Immature natural killer cell (primary cell): ENCODE measurements at regions not wholly inside any gene's neighbourhood (a gene's known extent, or its start where the extent isn't known, plus 50 kb on each side); places are given as distances from the start of the nearest gene placed in this dataset.

Source experiments
- DNase-seq, 3 donors: peaks; one replicate each; pipeline ENCODE4 v3.0.0; 2022; ENCODE audit warnings: mixed read lengths in 1 of 3
- H3K27ac Mint-ChIP-seq, 6 donors: one replicate each; pipeline ENCODE4 v1.8.0; 2020; ENCODE audit warnings: mixed read lengths in 6 of 6, mild to moderate bottlenecking in 5 of 6, inconsistent platforms in 4 of 6, moderate library complexity in 3 of 6
- H3K27me3 Mint-ChIP-seq, 3 donors: one replicate each; pipeline ENCODE4 v1.8.0; 2020 to 2021; ENCODE audit warnings: low read depth in 3 of 3, mild to moderate bottlenecking in 3 of 3, mixed read lengths in 3 of 3, moderate library complexity in 3 of 3, inconsistent platforms in 1 of 3
- H3K36me3 Mint-ChIP-seq, 3 donors: one replicate each; pipeline ENCODE4 v1.8.0; 2020; ENCODE audit warnings: mixed read lengths in 3 of 3, inconsistent platforms in 2 of 3, mild to moderate bottlenecking in 2 of 3
- H3K4me1 Mint-ChIP-seq, 2 donors: one replicate each; pipeline ENCODE4 v1.8.0; 2020; ENCODE audit warnings: inconsistent platforms in 2 of 2, mild to moderate bottlenecking in 2 of 2, mixed read lengths in 2 of 2, moderate library complexity in 1 of 2
- H3K4me3 Mint-ChIP-seq, 5 donors: one replicate each; pipeline ENCODE4 v1.8.0; 2020; ENCODE audit warnings: mild to moderate bottlenecking in 5 of 5, mixed read lengths in 5 of 5, inconsistent platforms in 3 of 5, moderate library complexity in 3 of 5
- H3K9me3 Mint-ChIP-seq, 6 donors: one replicate each; pipeline ENCODE4 v1.8.0; 2020; ENCODE audit warnings: mild to moderate bottlenecking in 6 of 6, mixed read lengths in 6 of 6, inconsistent platforms in 4 of 6, moderate library complexity in 3 of 6

GRCh38 chr11:11105361-11105760 lies 247.5 kb upstream of the ZBED5 start:
- H3K9me3 Mint-ChIP-seq: peaks cover 0 to 4% (median 0%) of the 10 kb centered on the region in 6 donors
- H3K4me1 Mint-ChIP-seq: no peaks in the 10 kb centered on the region
- H3K36me3 Mint-ChIP-seq: no peaks in the 10 kb centered on the region
- DNase-seq: no peak
- no peak overlapping the region for H3K4me3 Mint-ChIP-seq
- peaks cover 0 to 18% (median 3%) of the 10 kb centered on the region in 3 donors for H3K27me3 Mint-ChIP-seq
- no peak overlapping the region for H3K27ac Mint-ChIP-seq

GRCh38 chr11:11095831-11096723 lies 238.2 kb upstream of the ZBED5 start:
- Mint-ChIP-seq H3K9me3 (peaks cover 0 to 5% (median under 1%) of the 10 kb centered on the region in 6 donors), H3K27me3 (peaks cover 1 to 20% (median 1%) of the 10 kb centered on the region in 3 donors), H3K27ac (no peak overlapping the region), H3K4me1 (no peaks in the 10 kb centered on the region), H3K36me3 (no peaks in the 10 kb centered on the region), H3K4me3 (no peak overlapping the region)
- no peak for DNase-seq

- Mint-ChIP-seq H3K36me3 (no peaks in the 10 kb centered on the region), H3K4me1 (no peaks in the 10 kb centered on the region)
- DNase-seq: no peak
Measured at GRCh38 chr11:11090495-11090894, 232.6 kb upstream of the ZBED5 start.

GRCh38 chr11:11089805-11090204 lies 232.0 kb upstream of the ZBED5 start:
- Mint-ChIP-seq H3K4me1 (no peaks in the 10 kb centered on the region), H3K4me3 (no peak overlapping the region), H3K36me3 (no peaks in the 10 kb centered on the region), H3K27me3 (peaks cover 1 to 11% (median 2%) of the 10 kb centered on the region in 3 donors), H3K9me3 (peaks cover 0 to 7% (median 2%) of the 10 kb centered on the region in 6 donors), H3K27ac (no peak overlapping the region)
- DNase-seq: no peak

More at GRCh38 chr11:11090495-11090894, 232.6 kb upstream of the ZBED5 start:
- Mint-ChIP-seq H3K9me3 (peaks cover 0 to 7% (median 2%) of the 10 kb centered on the region in 6 donors), H3K27me3 (peaks cover 1 to 11% (median 2%) of the 10 kb centered on the region in 3 donors), H3K27ac (no peak overlapping the region), H3K4me3 (no peak overlapping the region)

- Mint-ChIP-seq H3K36me3 (no peaks in the 10 kb centered on the region), H3K27ac (no peak overlapping the region), H3K27me3 (peaks cover 5 to 6% (median 5%) of the 10 kb centered on the region in 3 donors), H3K9me3 (peaks cover 0 to 7% (median 2%) of the 10 kb centered on the region in 6 donors), H3K4me3 (no peak overlapping the region), H3K4me1 (no peaks in the 10 kb centered on the region)
- no peak for DNase-seq
Measured at GRCh38 chr11:11086979-11087378, 229.1 kb upstream of the ZBED5 start.

- H3K9me3 Mint-ChIP-seq: peaks cover 0 to 3% (median 0%) of the 10 kb centered on the region in 6 donors
Measured at GRCh38 chr11:11085580-11085979, 227.7 kb upstream of the ZBED5 start.

GRCh38 chr11:11084337-11084736 lies 226.5 kb upstream of the ZBED5 start:
- no peak overlapping the region for H3K4me3 Mint-ChIP-seq
- H3K4me1 Mint-ChIP-seq: no peaks in the 10 kb centered on the region
- H3K9me3 Mint-ChIP-seq: peaks cover 0 to 2% (median 0%) of the 10 kb centered on the region in 6 donors
- H3K27me3 Mint-ChIP-seq: peaks cover 6 to 11% (median 6%) of the 10 kb centered on the region in 3 donors
- no peak for DNase-seq
- no peak overlapping the region for H3K27ac Mint-ChIP-seq
- no peaks in the 10 kb centered on the region for H3K36me3 Mint-ChIP-seq

More at GRCh38 chr11:11085580-11085979, 227.7 kb upstream of the ZBED5 start:
- no peaks in the 10 kb centered on the region for H3K4me1 Mint-ChIP-seq
- H3K4me3 Mint-ChIP-seq: no peak overlapping the region
- peaks cover 2 to 8% (median 5%) of the 10 kb centered on the region in 3 donors for H3K27me3 Mint-ChIP-seq
- H3K36me3 Mint-ChIP-seq: no peaks in the 10 kb centered on the region
- H3K27ac Mint-ChIP-seq: no peak overlapping the region
- DNase-seq: no peak

GRCh38 chr11:11083441-11083840 lies 225.6 kb upstream of the ZBED5 start:
- peaks cover 6 to 11% (median 7%) of the 10 kb centered on the region in 3 donors for H3K27me3 Mint-ChIP-seq
- H3K4me1 Mint-ChIP-seq: no peaks in the 10 kb centered on the region
- H3K9me3 Mint-ChIP-seq: peaks cover 0 to 2% (median 0%) of the 10 kb centered on the region in 6 donors

GRCh38 chr11:11082646-11083045 lies 224.8 kb upstream of the ZBED5 start:
- no peak for DNase-seq
- H3K4me1 Mint-ChIP-seq: no peaks in the 10 kb centered on the region
- H3K4me3 Mint-ChIP-seq: no peak overlapping the region
- no peak overlapping the region for H3K27ac Mint-ChIP-seq
- no peaks in the 10 kb centered on the region for H3K36me3 Mint-ChIP-seq
- H3K27me3 Mint-ChIP-seq: peaks cover 5 to 12% (median 11%) of the 10 kb centered on the region in 3 donors
- peaks cover 0 to 2% (median 0%) of the 10 kb centered on the region in 6 donors for H3K9me3 Mint-ChIP-seq

More at GRCh38 chr11:11083441-11083840, 225.6 kb upstream of the ZBED5 start:
- H3K4me3 Mint-ChIP-seq: no peak overlapping the region
- no peaks in the 10 kb centered on the region for H3K36me3 Mint-ChIP-seq
- DNase-seq: no peak
- H3K27ac Mint-ChIP-seq: no peak overlapping the region

GRCh38 chr11:11081776-11082175 lies 223.9 kb upstream of the ZBED5 start:
- Mint-ChIP-seq H3K9me3 (peaks cover 0 to 2% (median 0%) of the 10 kb centered on the region in 6 donors), H3K27me3 (peaks cover 5 to 12% (median 11%) of the 10 kb centered on the region in 3 donors), H3K27ac (no peak overlapping the region), H3K4me3 (no peak overlapping the region), H3K36me3 (no peaks in the 10 kb centered on the region), H3K4me1 (no peaks in the 10 kb centered on the region)
- DNase-seq: no peak

- Mint-ChIP-seq H3K9me3 (peaks cover 0 to 2% (median 0%) of the 10 kb centered on the region in 6 donors), H3K36me3 (no peaks in the 10 kb centered on the region), H3K4me3 (no peak overlapping the region), H3K4me1 (no peaks in the 10 kb centered on the region), H3K27me3 (peaks cover 5 to 12% (median 11%) of the 10 kb centered on the region in 3 donors), H3K27ac (no peak overlapping the region)
- no peak for DNase-seq
Measured at GRCh38 chr11:11081288-11081687, 223.4 kb upstream of the ZBED5 start.

- H3K27me3 Mint-ChIP-seq: peaks cover 6 to 12% (median 9%) of the 10 kb centered on the region in 3 donors
Measured at GRCh38 chr11:11078344-11079086, 220.7 kb upstream of the ZBED5 start.

GRCh38 chr11:11077898-11078297 lies 220.0 kb upstream of the ZBED5 start:
- Mint-ChIP-seq H3K9me3 (no peaks in the 10 kb centered on the region), H3K27ac (no peak overlapping the region), H3K36me3 (no peaks in the 10 kb centered on the region), H3K27me3 (peaks cover 6 to 11% (median 10%) of the 10 kb centered on the region in 3 donors), H3K4me3 (no peak overlapping the region), H3K4me1 (no peaks in the 10 kb centered on the region)
- no peak for DNase-seq

More at GRCh38 chr11:11078344-11079086, 220.7 kb upstream of the ZBED5 start:
- peaks cover 0 to 2% (median 0%) of the 10 kb centered on the region in 6 donors for H3K9me3 Mint-ChIP-seq
- no peak for DNase-seq
- H3K27ac Mint-ChIP-seq: no peak overlapping the region
- H3K36me3 Mint-ChIP-seq: no peaks in the 10 kb centered on the region
- no peak overlapping the region for H3K4me3 Mint-ChIP-seq
- no peaks in the 10 kb centered on the region for H3K4me1 Mint-ChIP-seq

GRCh38 chr11:11076879-11077278 lies 219.0 kb upstream of the ZBED5 start:
- Mint-ChIP-seq H3K4me3 (no peak overlapping the region), H3K27me3 (peaks cover 6 to 11% (median 10%) of the 10 kb centered on the region in 3 donors), H3K27ac (no peak overlapping the region)

More at GRCh38 chr11:11076879-11077278, 219.0 kb upstream of the ZBED5 start:
- Mint-ChIP-seq H3K9me3 (no peaks in the 10 kb centered on the region), H3K4me1 (no peaks in the 10 kb centered on the region), H3K36me3 (no peaks in the 10 kb centered on the region)
- no peak for DNase-seq
